Neural crest cell (in vitro differentiated cells): ENCODE measurements at regions not wholly inside any gene's neighbourhood (a gene's known extent, or its start where the extent isn't known, plus 50 kb on each side); places are given as distances from the start of the nearest gene placed in this dataset.
"Not testable (repeated sequence)": the region's sequence is repeated elsewhere in the genome, so short reads cannot be mapped to it uniquely, and the experiment has no call there.

Experiments
- DNase-seq: peaks from one replicate; pipeline ENCODE4 v3.0.0; 2021; ENCODE audit warnings: low read depth, mixed read lengths, low spot score
- H3K27ac Mint-ChIP-seq: one replicate; pipeline ENCODE4 v1.8.0; 2021; ENCODE audit warnings: mild to moderate bottlenecking, mixed read lengths; ENCODE audit not compliant: unreplicated experiment
- H3K27me3 Mint-ChIP-seq: 2 replicates; pipeline ENCODE4 v1.8.0; 2021; ENCODE audit warnings: low read depth, mild to moderate bottlenecking, mixed read lengths
- H3K36me3 Mint-ChIP-seq: 2 replicates; pipeline ENCODE4 v1.8.0; 2021; ENCODE audit warnings: low read depth, mild to moderate bottlenecking, mixed read lengths
- H3K4me1 Mint-ChIP-seq: 2 replicates; pipeline ENCODE4 v1.8.0; 2021; ENCODE audit warnings: mixed read lengths
- H3K4me3 Mint-ChIP-seq: one replicate; pipeline ENCODE4 v1.8.0; 2021; ENCODE audit warnings: mild to moderate bottlenecking, mixed read lengths
- H3K9me3 Mint-ChIP-seq: 2 replicates; pipeline ENCODE4 v1.8.0; 2021; ENCODE audit warnings: mixed read lengths
- CTCF ChIP-seq: fragments of 200-600 bp; sonication (generic); conservative IDR thresholded peaks from 2 replicates; pipeline ENCODE4 v1.5.0; 2021; ENCODE audit warnings: antibody characterized with exemption, mild to moderate bottlenecking

- H3K36me3 Mint-ChIP-seq = no peaks in the 10 kb centered on the region
- H3K4me1 Mint-ChIP-seq = peaks cover 7% of the 10 kb centered on the region
- H3K4me3 Mint-ChIP-seq = no peak overlapping the region
- no peak overlapping the region for H3K27ac Mint-ChIP-seq
- DNase-seq = no peak
- no peaks in the 10 kb centered on the region for H3K27me3 Mint-ChIP-seq
- TF ChIP-seq CTCF = no peak
- H3K9me3 Mint-ChIP-seq = no peaks in the 10 kb centered on the region
Observed at GRCh38 chr4:141329174-141329569, 108.5 kb downstream of the ZNF330 start.

GRCh38 chr4:141330616-141331015 lies 109.9 kb downstream of the ZNF330 start:
- H3K4me3 Mint-ChIP-seq = no peak overlapping the region
- H3K27me3 Mint-ChIP-seq = no peaks in the 10 kb centered on the region
- H3K9me3 Mint-ChIP-seq = no peaks in the 10 kb centered on the region
- H3K27ac Mint-ChIP-seq = no peak overlapping the region
- TF ChIP-seq CTCF = no peak
- peaks cover 7% of the 10 kb centered on the region for H3K4me1 Mint-ChIP-seq
- H3K36me3 Mint-ChIP-seq = no peaks in the 10 kb centered on the region
- DNase-seq = no peak

GRCh38 chr4:141331534-141332358 lies 111.1 kb downstream of the ZNF330 start:
- peaks cover 7% of the 10 kb centered on the region for H3K4me1 Mint-ChIP-seq
- H3K9me3 Mint-ChIP-seq = no peaks in the 10 kb centered on the region
- no peak for TF ChIP-seq CTCF
- no peaks in the 10 kb centered on the region for H3K27me3 Mint-ChIP-seq
- DNase-seq = no peak
- H3K4me3 Mint-ChIP-seq = no peak overlapping the region
- H3K27ac Mint-ChIP-seq = no peak overlapping the region
- H3K36me3 Mint-ChIP-seq = no peaks in the 10 kb centered on the region

GRCh38 chr4:141332359-141333181 lies 111.9 kb downstream of the ZNF330 start:
- not testable (repeated sequence) for H3K9me3 Mint-ChIP-seq, H3K4me1 Mint-ChIP-seq, H3K27ac Mint-ChIP-seq, H3K36me3 Mint-ChIP-seq, DNase-seq, H3K4me3 Mint-ChIP-seq, H3K27me3 Mint-ChIP-seq

- not testable (repeated sequence) for DNase-seq, H3K4me1 Mint-ChIP-seq, H3K36me3 Mint-ChIP-seq, H3K27me3 Mint-ChIP-seq, H3K9me3 Mint-ChIP-seq, H3K27ac Mint-ChIP-seq, H3K4me3 Mint-ChIP-seq
Observed at GRCh38 chr4:141333456-141334230, 112.9 kb downstream of the ZNF330 start.

GRCh38 chr4:141335166-141335565 lies 114.5 kb downstream of the ZNF330 start:
- no peak for DNase-seq
- H3K4me1 Mint-ChIP-seq = no peaks in the 10 kb centered on the region
- no peak overlapping the region for H3K4me3 Mint-ChIP-seq
- no peaks in the 10 kb centered on the region for H3K9me3 Mint-ChIP-seq
- no peak for TF ChIP-seq CTCF
- H3K27ac Mint-ChIP-seq = no peak overlapping the region
- no peaks in the 10 kb centered on the region for H3K27me3 Mint-ChIP-seq
- no peaks in the 10 kb centered on the region for H3K36me3 Mint-ChIP-seq
